ENCODE measurements at regions not wholly inside any gene's neighbourhood (a gene's known extent, or its start where the extent isn't known, plus 50 kb on each side); places are given as distances from the start of the nearest gene placed in this dataset.

GRCh38 chr11:70866834-70867233 lies 385.5 kb downstream of the SHANK2 start:
- no peak overlapping the region for H3K27ac Mint-ChIP-seq
- no peak for ATAC-seq (ENCODE audit: low read depth)
- H3K27me3 Mint-ChIP-seq: no peaks in the 10 kb centered on the region
- no peaks in the 10 kb centered on the region for H3K4me1 Mint-ChIP-seq
- no peaks in the 10 kb centered on the region for H3K36me3 Mint-ChIP-seq
- DNase-seq: no peak
- no peaks in the 10 kb centered on the region for H3K9me3 Mint-ChIP-seq
- no peak overlapping the region for H3K4me3 Mint-ChIP-seq
- POLR2A ChIA-PET: no interaction called here

- no peak for DNase-seq
- Mint-ChIP-seq H3K4me3 (no peak overlapping the region), H3K27ac (no peak overlapping the region), H3K4me1 (no peaks in the 10 kb centered on the region), H3K27me3 (no peaks in the 10 kb centered on the region), H3K9me3 (no peaks in the 10 kb centered on the region), H3K36me3 (no peaks in the 10 kb centered on the region)
- ATAC-seq (ENCODE audit: low read depth): no peak
- POLR2A ChIA-PET: no interaction called here
Measured at GRCh38 chr11:70867281-70868047, 384.9 kb downstream of the SHANK2 start.

- H3K4me3 Mint-ChIP-seq: no peak overlapping the region
Measured at GRCh38 chr11:70868341-70868885, 384.0 kb downstream of the SHANK2 start.

GRCh38 chr11:70869054-70869453 lies 383.3 kb downstream of the SHANK2 start:
- ATAC-seq (ENCODE audit: low read depth) (no peak), DNase-seq (no peak)
- no peak overlapping the region for H3K27ac Mint-ChIP-seq
- H3K4me1 Mint-ChIP-seq: no peaks in the 10 kb centered on the region
- POLR2A ChIA-PET: no interaction called here
- no peaks in the 10 kb centered on the region for H3K9me3 Mint-ChIP-seq
- no peak overlapping the region for H3K4me3 Mint-ChIP-seq
- no peaks in the 10 kb centered on the region for H3K27me3 Mint-ChIP-seq
- no peaks in the 10 kb centered on the region for H3K36me3 Mint-ChIP-seq

More at GRCh38 chr11:70868341-70868885, 384.0 kb downstream of the SHANK2 start:
- H3K4me1 Mint-ChIP-seq: no peaks in the 10 kb centered on the region
- H3K27me3 Mint-ChIP-seq: no peaks in the 10 kb centered on the region
- no peak for DNase-seq
- no peaks in the 10 kb centered on the region for H3K36me3 Mint-ChIP-seq
- no peak overlapping the region for H3K27ac Mint-ChIP-seq
- no peaks in the 10 kb centered on the region for H3K9me3 Mint-ChIP-seq
- ATAC-seq (ENCODE audit: low read depth): no peak
- POLR2A ChIA-PET: no interaction called here

- no peaks in the 10 kb centered on the region for H3K36me3 Mint-ChIP-seq
- no peak overlapping the region for H3K4me3 Mint-ChIP-seq
- no peaks in the 10 kb centered on the region for H3K27me3 Mint-ChIP-seq
- POLR2A ChIA-PET: no interaction called here
- DNase-seq (no peak), ATAC-seq (ENCODE audit: low read depth) (no peak)
- H3K4me1 Mint-ChIP-seq: no peaks in the 10 kb centered on the region
- H3K27ac Mint-ChIP-seq: no peak overlapping the region
- no peaks in the 10 kb centered on the region for H3K9me3 Mint-ChIP-seq
Measured at GRCh38 chr11:70871881-70872280, 380.5 kb downstream of the SHANK2 start.

GRCh38 chr11:70872299-70872698 lies 380.1 kb downstream of the SHANK2 start:
- Mint-ChIP-seq H3K27me3 (no peaks in the 10 kb centered on the region), H3K9me3 (no peaks in the 10 kb centered on the region), H3K36me3 (no peaks in the 10 kb centered on the region), H3K4me1 (no peaks in the 10 kb centered on the region), H3K4me3 (no peak overlapping the region), H3K27ac (no peak overlapping the region)
- ATAC-seq (ENCODE audit: low read depth) (no peak), DNase-seq (no peak)
- POLR2A ChIA-PET: no interaction called here

GRCh38 chr11:70872955-70873735 lies 379.2 kb downstream of the SHANK2 start:
- POLR2A ChIA-PET: no interaction called here
- DNase-seq: no peak
- Mint-ChIP-seq H3K4me3 (no peak overlapping the region), H3K27ac (no peak overlapping the region), H3K9me3 (no peaks in the 10 kb centered on the region), H3K4me1 (no peaks in the 10 kb centered on the region), H3K27me3 (no peaks in the 10 kb centered on the region), H3K36me3 (no peaks in the 10 kb centered on the region)
- ATAC-seq (ENCODE audit: low read depth): no peak

- no peaks in the 10 kb centered on the region for H3K4me1 Mint-ChIP-seq
- no peak for DNase-seq
- H3K9me3 Mint-ChIP-seq: no peaks in the 10 kb centered on the region
- no peaks in the 10 kb centered on the region for H3K36me3 Mint-ChIP-seq
- H3K4me3 Mint-ChIP-seq: no peak overlapping the region
- H3K27ac Mint-ChIP-seq: no peak overlapping the region
- POLR2A ChIA-PET: no interaction called here
- H3K27me3 Mint-ChIP-seq: no peaks in the 10 kb centered on the region
- no peak for ATAC-seq (ENCODE audit: low read depth)
Measured at GRCh38 chr11:70873736-70874412, 378.5 kb downstream of the SHANK2 start.

GRCh38 chr11:70876685-70877084 lies 375.7 kb downstream of the SHANK2 start:
- H3K27me3 Mint-ChIP-seq: no peaks in the 10 kb centered on the region

GRCh38 chr11:70877151-70877550 lies 375.2 kb downstream of the SHANK2 start:
- H3K4me1 Mint-ChIP-seq: no peaks in the 10 kb centered on the region
- no peak overlapping the region for H3K27ac Mint-ChIP-seq
- no peaks in the 10 kb centered on the region for H3K9me3 Mint-ChIP-seq
- H3K27me3 Mint-ChIP-seq: no peaks in the 10 kb centered on the region
- no peak overlapping the region for H3K4me3 Mint-ChIP-seq
- H3K36me3 Mint-ChIP-seq: no peaks in the 10 kb centered on the region
- no peak for ATAC-seq (ENCODE audit: low read depth)
- POLR2A ChIA-PET: no interaction called here
- DNase-seq: no peak

More at GRCh38 chr11:70876685-70877084, 375.7 kb downstream of the SHANK2 start:
- ATAC-seq (ENCODE audit: low read depth) (no peak), DNase-seq (no peak)
- Mint-ChIP-seq H3K4me1 (no peaks in the 10 kb centered on the region), H3K27ac (no peak overlapping the region), H3K36me3 (no peaks in the 10 kb centered on the region), H3K4me3 (no peak overlapping the region), H3K9me3 (no peaks in the 10 kb centered on the region)
- POLR2A ChIA-PET: no interaction called here

GRCh38 chr11:70878366-70878765 lies 374.0 kb downstream of the SHANK2 start:
- no peaks in the 10 kb centered on the region for H3K36me3 Mint-ChIP-seq
- DNase-seq (no peak), ATAC-seq (ENCODE audit: low read depth) (no peak)
- H3K4me1 Mint-ChIP-seq: no peaks in the 10 kb centered on the region
- no peaks in the 10 kb centered on the region for H3K9me3 Mint-ChIP-seq
- H3K27ac Mint-ChIP-seq: no peak overlapping the region
- H3K27me3 Mint-ChIP-seq: no peaks in the 10 kb centered on the region
- POLR2A ChIA-PET: no interaction called here
- no peak overlapping the region for H3K4me3 Mint-ChIP-seq

GRCh38 chr11:70879601-70880285 lies 372.6 kb downstream of the SHANK2 start:
- Mint-ChIP-seq H3K36me3 (no peaks in the 10 kb centered on the region), H3K9me3 (no peaks in the 10 kb centered on the region), H3K4me3 (no peak overlapping the region), H3K27me3 (no peaks in the 10 kb centered on the region), H3K27ac (no peak overlapping the region), H3K4me1 (no peaks in the 10 kb centered on the region)
- ATAC-seq (ENCODE audit: low read depth) (no peak), DNase-seq (no peak)
- POLR2A ChIA-PET: no interaction called here

GRCh38 chr11:70880416-70880815 lies 372.0 kb downstream of the SHANK2 start:
- POLR2A ChIA-PET: no interaction called here
- DNase-seq (no peak), ATAC-seq (ENCODE audit: low read depth) (no peak)
- Mint-ChIP-seq H3K27ac (no peak overlapping the region), H3K9me3 (no peaks in the 10 kb centered on the region), H3K4me1 (no peaks in the 10 kb centered on the region), H3K27me3 (no peaks in the 10 kb centered on the region), H3K36me3 (no peaks in the 10 kb centered on the region), H3K4me3 (no peak overlapping the region)

Data from activated naive CD8-positive, alpha-beta T cell treated with anti-CD3 and anti-CD28 coated beads, Interleukin-2, amount 10 ng/mL, durations not matched to agents 7 days and 5 days (primary cell).